ENCODE measurements at regions not wholly inside any gene's neighbourhood (a gene's known extent, or its start where the extent isn't known, plus 50 kb on each side); places are given as distances from the start of the nearest gene placed in this dataset.

DNA sequence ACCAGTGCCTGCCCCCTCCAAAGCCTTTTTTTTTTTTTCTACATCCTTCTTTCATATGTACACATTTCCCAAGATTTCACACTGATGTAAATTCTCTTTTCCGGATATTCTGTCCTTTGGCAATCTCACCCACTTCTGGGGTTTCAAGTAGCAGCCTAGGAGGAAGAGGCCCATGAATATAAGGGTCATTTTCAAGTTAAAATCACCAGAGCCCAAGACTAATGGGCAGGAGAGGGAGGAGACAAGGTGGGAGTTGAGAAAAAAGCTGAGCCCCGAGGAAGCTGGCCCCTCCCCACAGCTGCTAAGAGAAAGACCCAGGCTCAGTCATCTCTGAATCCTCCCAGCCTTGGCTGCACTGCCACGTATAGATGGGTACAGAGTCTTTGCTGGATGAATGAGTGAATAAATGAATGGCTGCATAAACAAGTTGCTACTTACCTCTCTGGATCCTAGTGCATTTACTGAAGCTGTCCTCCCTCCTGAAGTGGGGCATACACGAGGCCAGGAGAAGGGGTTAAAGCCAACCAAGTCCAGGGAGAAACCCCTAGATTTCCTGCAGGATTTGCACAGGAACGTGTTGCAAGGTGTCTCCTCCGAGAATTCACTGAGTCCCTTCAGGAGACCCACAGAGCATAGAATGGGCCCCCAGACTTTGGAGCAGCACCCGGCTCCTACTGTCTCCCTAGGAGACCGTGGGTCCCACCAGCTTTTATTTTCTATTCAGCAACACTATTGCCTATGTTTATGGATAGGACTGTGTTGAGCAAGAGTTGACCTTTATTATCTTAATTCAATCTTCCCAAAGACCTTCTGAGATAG lies 100.8 kb upstream of the LIPC start:
- peak; percentile 4 for DNase-seq (ENCODE audit: low read depth)
- TF ChIP-seq, protein P1, sequence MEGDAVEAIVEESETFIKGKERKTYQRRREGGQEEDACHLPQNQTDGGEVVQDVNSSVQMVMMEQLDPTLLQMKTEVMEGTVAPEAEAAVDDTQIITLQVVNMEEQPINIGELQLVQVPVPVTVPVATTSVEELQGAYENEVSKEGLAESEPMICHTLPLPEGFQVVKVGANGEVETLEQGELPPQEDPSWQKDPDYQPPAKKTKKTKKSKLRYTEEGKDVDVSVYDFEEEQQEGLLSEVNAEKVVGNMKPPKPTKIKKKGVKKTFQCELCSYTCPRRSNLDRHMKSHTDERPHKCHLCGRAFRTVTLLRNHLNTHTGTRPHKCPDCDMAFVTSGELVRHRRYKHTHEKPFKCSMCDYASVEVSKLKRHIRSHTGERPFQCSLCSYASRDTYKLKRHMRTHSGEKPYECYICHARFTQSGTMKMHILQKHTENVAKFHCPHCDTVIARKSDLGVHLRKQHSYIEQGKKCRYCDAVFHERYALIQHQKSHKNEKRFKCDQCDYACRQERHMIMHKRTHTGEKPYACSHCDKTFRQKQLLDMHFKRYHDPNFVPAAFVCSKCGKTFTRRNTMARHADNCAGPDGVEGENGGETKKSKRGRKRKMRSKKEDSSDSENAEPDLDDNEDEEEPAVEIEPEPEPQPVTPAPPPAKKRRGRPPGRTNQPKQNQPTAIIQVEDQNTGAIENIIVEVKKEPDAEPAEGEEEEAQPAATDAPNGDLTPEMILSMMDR (IDR thresholded peaks at IDR 0.05; ENCODE audit: insufficient read depth, low read depth, low read length, missing control alignments): no peak
- no peak overlapping the region for H3K4me3 ChIP-seq (ENCODE audit: low read length)

DNA sequence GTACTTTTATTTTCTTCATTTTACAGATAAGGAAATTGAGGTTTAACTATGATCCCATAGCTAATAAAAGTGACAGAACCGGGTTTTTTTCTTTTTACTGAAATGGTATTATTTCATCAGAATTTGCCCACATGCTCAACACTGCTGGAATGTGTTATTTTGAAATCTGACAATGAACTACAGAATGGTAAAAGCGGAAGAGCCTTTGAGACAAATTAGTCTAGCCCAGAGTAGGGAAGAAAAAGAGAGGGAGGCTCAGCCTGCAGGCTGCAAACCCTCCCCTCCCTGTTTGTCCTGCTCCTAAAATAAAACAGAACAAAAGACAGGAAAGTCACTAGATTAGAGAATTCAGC lies 100.3 kb upstream of the LIPC start:
- TF ChIP-seq, protein P1 (IDR thresholded peaks at IDR 0.05; ENCODE audit: insufficient read depth, low read depth, low read length, missing control alignments): no peak
- no peak overlapping the region for H3K4me3 ChIP-seq (ENCODE audit: low read length)
- peak; percentile 11 for DNase-seq (ENCODE audit: low read depth)

DNA sequence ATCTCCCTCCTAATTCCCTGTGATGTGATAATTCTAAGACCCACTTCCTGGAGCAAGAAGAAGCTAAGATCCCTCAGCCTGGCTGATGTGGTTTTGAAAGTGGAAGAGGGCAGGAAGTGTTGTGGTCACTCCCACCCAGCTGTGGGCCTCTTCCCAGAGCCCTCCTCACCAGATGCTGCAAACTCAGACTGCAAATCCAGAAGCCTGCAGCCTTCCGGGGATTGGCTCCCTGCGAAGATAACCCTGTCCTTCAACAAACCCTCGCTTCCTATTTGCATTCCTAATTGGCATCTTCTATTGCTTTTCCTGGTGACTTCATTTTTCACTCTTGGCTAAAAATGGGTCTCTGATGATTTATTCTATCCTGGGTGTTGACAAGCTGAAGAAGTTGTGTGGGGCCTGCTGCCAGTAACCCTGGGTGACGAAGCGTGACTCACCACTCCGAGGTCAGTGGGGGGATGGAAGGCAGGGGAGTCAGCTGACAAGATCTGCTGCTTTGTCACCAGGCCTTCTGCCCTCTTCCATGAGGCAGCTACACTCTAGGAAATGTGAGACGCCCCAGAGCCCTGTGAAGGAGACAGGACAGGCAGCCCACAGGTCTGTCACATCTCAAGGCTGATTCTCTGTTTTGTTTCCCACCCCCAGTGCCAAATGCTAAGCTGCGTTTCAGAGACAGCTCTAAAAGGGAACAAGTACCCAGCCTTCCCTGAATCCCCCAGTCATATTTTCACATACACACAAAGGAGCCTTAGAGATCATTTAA lies 99.7 kb upstream of the LIPC start:
- TF ChIP-seq, protein P1 (IDR thresholded peaks at IDR 0.05; ENCODE audit: insufficient read depth, low read depth, low read length, missing control alignments): no peak
- DNase-seq (ENCODE audit: low read depth): peak; percentile 99
- H3K4me3 ChIP-seq (ENCODE audit: low read length): no peak overlapping the region

DNA sequence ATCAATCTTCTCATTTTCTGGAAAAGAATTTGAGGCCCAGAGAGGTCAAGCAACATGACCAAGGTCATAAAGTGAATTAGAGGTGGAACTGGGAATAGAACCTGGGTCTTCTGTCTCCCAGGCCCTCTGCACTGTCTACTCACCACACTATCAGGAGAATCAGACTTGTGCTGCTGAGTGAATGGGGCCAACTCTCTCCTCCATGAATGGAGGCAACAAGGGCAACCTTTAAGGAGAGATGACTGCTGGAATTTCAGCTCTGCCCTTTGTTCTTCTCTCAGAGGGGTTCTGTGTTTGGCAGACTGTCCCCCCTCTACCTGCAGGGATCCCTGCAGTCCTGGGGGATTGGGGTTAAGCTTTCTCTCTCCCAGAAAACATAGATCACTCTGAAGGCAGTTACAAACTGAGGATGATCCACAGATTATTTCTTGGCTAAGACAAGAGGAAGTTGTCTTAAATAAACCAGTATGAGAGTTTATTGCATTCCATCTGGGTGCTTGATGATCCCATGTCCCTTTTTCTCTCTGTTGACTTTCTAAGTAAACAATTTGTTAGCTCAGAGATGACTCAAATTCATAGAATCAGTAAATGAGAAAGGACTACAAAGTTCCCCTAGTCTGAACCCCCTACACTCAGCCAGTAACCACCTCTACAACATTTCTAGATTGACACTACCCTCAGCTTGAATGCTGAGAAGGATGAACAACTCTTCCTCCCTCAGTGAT lies 99.0 kb upstream of the LIPC start:
- H3K4me3 ChIP-seq (ENCODE audit: low read length): no peak overlapping the region
- peak; percentile 43 for DNase-seq (ENCODE audit: low read depth)
- TF ChIP-seq, protein P1 (IDR thresholded peaks at IDR 0.05; ENCODE audit: insufficient read depth, low read depth, low read length, missing control alignments): no peak

DNA sequence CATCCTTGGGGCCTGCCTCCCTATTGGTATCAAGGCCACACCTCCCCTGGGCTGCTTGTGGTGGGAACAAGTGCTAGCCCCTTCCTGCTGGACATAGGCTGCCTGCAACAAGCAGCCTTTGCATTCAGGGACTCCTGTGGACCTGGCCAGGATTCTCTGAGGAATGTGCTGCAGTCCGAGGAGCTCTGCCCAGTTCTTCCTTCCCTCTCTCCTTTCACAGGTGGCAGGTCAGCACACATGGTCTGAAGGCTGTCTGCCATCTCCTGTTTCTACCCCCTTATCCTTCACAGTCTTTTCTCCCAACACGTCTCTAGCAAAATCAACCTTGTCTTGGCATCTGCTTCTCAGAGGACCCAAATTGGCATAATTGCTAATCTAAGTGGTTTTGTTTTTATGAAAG lies 97.0 kb upstream of the LIPC start:
- TF ChIP-seq, protein P1 (IDR thresholded peaks at IDR 0.05; ENCODE audit: insufficient read depth, low read depth, low read length, missing control alignments): no peak
- DNase-seq (ENCODE audit: low read depth): no peak
- no peak overlapping the region for H3K4me3 ChIP-seq (ENCODE audit: low read length)

DNA sequence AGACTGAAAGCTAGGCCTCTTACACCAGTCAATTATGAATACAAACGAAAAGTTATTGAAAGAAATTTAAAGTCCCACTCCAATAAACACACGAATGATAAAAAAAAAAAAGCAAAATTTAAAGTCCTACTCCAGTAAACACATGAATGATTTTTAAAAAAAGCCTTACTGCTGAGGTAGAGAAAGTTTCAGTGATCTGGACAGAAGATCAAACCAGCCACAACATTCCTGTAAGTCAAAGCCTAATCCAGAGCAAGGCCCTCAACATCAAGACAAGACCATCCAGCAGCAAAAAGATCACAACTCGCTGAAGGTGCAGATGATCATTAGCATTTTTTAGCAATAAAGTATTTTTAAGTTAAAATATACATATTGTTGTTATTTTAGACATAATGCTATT lies 95.6 kb upstream of the LIPC start:
- H3K4me3 ChIP-seq (ENCODE audit: low read length): no peak overlapping the region
- TF ChIP-seq, protein P1 (IDR thresholded peaks at IDR 0.05; ENCODE audit: insufficient read depth, low read depth, low read length, missing control alignments): no peak
- no peak for DNase-seq (ENCODE audit: low read depth)

All from epithelial cell of esophagus (primary cell).